WTC11 (cell line): ENCODE measurements at regions not wholly inside any gene's neighbourhood (a gene's known extent, or its start where the extent isn't known, plus 50 kb on each side); places are given as distances from the start of the nearest gene placed in this dataset.

Experiments used
- ATF1 ChIP-seq: sonication (generic); formaldehyde crosslinking; IDR thresholded peaks from 2 replicates; pipeline ENCODE4 v1.8.1; 2023; ENCODE audit warnings: mild to moderate bottlenecking, moderate library complexity, missing genetic modification reagents
- CREM ChIP-seq: sonication (generic); formaldehyde crosslinking; IDR thresholded peaks from 2 replicates; pipeline ENCODE4 v1.8.1; 2022; ENCODE audit warnings: mild to moderate bottlenecking, missing genetic modification reagents, moderate library complexity
- CTCF ChIP-seq: fragments of 200-600 bp; IDR thresholded peaks from 2 replicates; pipeline ENCODE4 v1.8.0; 2022; ENCODE audit warnings: antibody characterized with exemption
- FOXK1 ChIP-seq: sonication (generic); formaldehyde crosslinking; IDR thresholded peaks from 2 replicates; pipeline ENCODE4 v1.8.0; 2022; ENCODE audit warnings: mild to moderate bottlenecking, moderate library complexity, missing genetic modification reagents
- IRF1 ChIP-seq: sonication (generic); formaldehyde crosslinking; IDR thresholded peaks from 2 replicates; pipeline ENCODE4 v1.8.0; 2023; ENCODE audit warnings: missing genetic modification reagents
- NFYB ChIP-seq: sonication (generic); formaldehyde crosslinking; conservative IDR thresholded peaks from 2 replicates; pipeline ENCODE4 v1.8.0; 2022; ENCODE audit warnings: low read depth, missing genetic modification reagents
- NR3C1 ChIP-seq: sonication (generic); formaldehyde crosslinking; conservative IDR thresholded peaks from 2 replicates; pipeline ENCODE4 v1.8.1; 2023; ENCODE audit warnings: low read depth, mild to moderate bottlenecking, missing genetic modification reagents
- PREB ChIP-seq: sonication (generic); formaldehyde crosslinking; IDR thresholded peaks from 2 replicates; pipeline ENCODE4 v1.8.1; 2022; ENCODE audit warnings: mild to moderate bottlenecking, missing genetic modification reagents, moderate library complexity, borderline replicate concordance
- ZNF121 ChIP-seq: sonication (generic); formaldehyde crosslinking; IDR thresholded peaks from 2 replicates; pipeline ENCODE4 v1.8.0; 2023; ENCODE audit warnings: missing genetic modification reagents
- ZNF423 ChIP-seq: fragments of 250-450 bp; sonication (Bioruptor Pico); IDR thresholded peaks from 2 replicates; pipeline ENCODE4 v2.1.2; 2022; ENCODE audit warnings: mild to moderate bottlenecking, moderate library complexity
- TF ChIP-seq, protein P1 (sequence below): sonication (generic); formaldehyde crosslinking; IDR thresholded peaks from 2 replicates; pipeline ENCODE4 v1.8.1; 2022; ENCODE audit warnings: low read depth, mild to moderate bottlenecking, moderate library complexity, missing genetic modification reagents, borderline replicate concordance

DNA sequence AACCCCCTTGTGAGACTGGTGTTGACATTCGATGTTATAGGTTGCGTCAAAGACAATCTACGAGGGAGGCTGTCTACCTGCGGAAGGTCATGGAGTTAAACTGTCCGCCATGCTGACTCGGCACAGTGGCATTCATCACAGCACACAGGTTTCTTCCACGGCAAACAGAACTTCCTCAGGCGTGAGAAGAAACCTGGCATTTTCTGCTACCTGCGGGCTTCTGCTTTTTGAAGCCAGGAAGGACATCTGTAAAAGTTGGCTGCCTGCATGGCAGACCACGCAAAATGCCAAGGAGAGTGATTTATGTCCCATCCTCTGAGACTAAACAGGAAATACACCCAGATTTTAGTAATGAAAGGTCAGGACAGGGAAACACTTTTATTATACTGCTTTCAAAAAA lies 809.8 kb upstream of the NUDT12 start:
- TF ChIP-seq IRF1 (CRISPR knock-in tag), result no peak
- no peak for TF ChIP-seq NR3C1 (CRISPR knock-in tag)
- TF ChIP-seq CTCF, result no peak
- no peak for TF ChIP-seq NFYB
- TF ChIP-seq FOXK1 (CRISPR knock-in tag), result no peak
- TF ChIP-seq ATF1 (CRISPR knock-in tag), result no peak
- TF ChIP-seq CREM (CRISPR knock-in tag), result no peak
- no peak for TF ChIP-seq ZNF121 (CRISPR knock-in tag)
- TF ChIP-seq, protein P1, sequence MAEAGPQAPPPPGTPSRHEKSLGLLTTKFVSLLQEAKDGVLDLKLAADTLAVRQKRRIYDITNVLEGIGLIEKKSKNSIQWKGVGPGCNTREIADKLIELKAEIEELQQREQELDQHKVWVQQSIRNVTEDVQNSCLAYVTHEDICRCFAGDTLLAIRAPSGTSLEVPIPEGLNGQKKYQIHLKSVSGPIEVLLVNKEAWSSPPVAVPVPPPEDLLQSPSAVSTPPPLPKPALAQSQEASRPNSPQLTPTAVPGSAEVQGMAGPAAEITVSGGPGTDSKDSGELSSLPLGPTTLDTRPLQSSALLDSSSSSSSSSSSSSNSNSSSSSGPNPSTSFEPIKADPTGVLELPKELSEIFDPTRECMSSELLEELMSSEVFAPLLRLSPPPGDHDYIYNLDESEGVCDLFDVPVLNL (CRISPR knock-in tag), result no peak
- no peak for TF ChIP-seq ZNF423 (CRISPR knock-in tag)
- TF ChIP-seq PREB, result no peak
